ENCODE measurements at regions not wholly inside any gene's neighbourhood (a gene's known extent, or its start where the extent isn't known, plus 50 kb on each side); places are given as distances from the start of the nearest gene placed in this dataset.

DNA sequence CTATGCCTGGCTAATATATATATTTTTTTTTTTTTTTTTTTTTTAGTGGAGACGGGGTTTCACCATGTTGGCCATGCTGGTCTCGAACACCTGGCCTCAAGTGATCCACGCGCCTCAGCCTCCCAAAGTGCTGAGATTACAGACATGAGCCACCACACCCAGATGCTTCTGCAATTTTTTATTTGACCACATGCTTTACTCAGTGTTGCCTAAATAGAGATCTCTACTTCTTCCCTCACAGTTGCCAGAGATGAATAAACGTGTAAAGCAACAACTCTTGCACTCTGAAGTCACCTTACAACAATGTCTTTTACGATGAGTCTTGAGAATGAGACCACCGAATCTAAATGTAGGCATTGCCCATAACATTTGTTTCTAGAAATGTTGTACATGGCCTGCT is 107.9 kb upstream of the FRMD4A start (continued):
- TF ChIP-seq TAF7 (optimal IDR thresholded peaks at IDR 0.05; ENCODE audit: borderline replicate concordance, low read depth, low read length): no peak

Measured in H1 (cell line).